ENCODE measurements at regions not wholly inside any gene's neighbourhood (a gene's known extent, or its start where the extent isn't known, plus 50 kb on each side); places are given as distances from the start of the nearest gene placed in this dataset.

- TF ChIP-seq ZNF646 (CRISPR knock-in tag; IDR thresholded peaks at IDR 0.05): 0 out of 2 replicates have a peak, but pooled peaks have one; percentile 46
- no peak for TF ChIP-seq ZFP90 (CRISPR knock-in tag; IDR thresholded peaks at IDR 0.05; ENCODE audit: borderline replicate concordance)
- TF ChIP-seq ZNF350 (CRISPR knock-in tag; IDR thresholded peaks at IDR 0.05; ENCODE audit: borderline replicate concordance, low read depth): peak; percentile 50; the same call in 1 of the 2 replicates
- TF ChIP-seq HMGXB4 (CRISPR knock-in tag; IDR thresholded peaks at IDR 0.05; ENCODE audit: borderline replicate concordance in 1 of 2, low read depth in 1 of 2): 0 out of 4 replicates have a peak, but pooled peaks of 1 of the 2 experiments have one; percentile 31
- TF ChIP-seq ZMYM4 (CRISPR knock-in tag; IDR thresholded peaks at IDR 0.05): peak; percentile 36; the same call in 1 of the 2 replicates
- no peak for TF ChIP-seq ETV6 (CRISPR knock-in tag; conservative IDR thresholded peaks at IDR 0.05)
- TF ChIP-seq RBM22 (optimal IDR thresholded peaks at IDR 0.05; ENCODE audit: low read length): no peak
- no peak for TF ChIP-seq LCORL (IDR thresholded peaks at IDR 0.05)
- TF ChIP-seq LCORL (CRISPR knock-in tag; IDR thresholded peaks at IDR 0.05): 0 out of 2 replicates have a peak, but pooled peaks have one; percentile 22
- TF ChIP-seq KDM5B (CRISPR knock-in tag; IDR thresholded peaks at IDR 0.05; ENCODE audit: borderline replicate concordance): peak; percentile 20; the same call in 1 of the 2 replicates
- 0 out of 2 replicates have a peak, but pooled peaks have one; percentile 39 for TF ChIP-seq ZSCAN31 (CRISPR knock-in tag; IDR thresholded peaks at IDR 0.05; ENCODE audit: low read depth)
- TF ChIP-seq CBX5 (CRISPR knock-in tag; IDR thresholded peaks at IDR 0.05; ENCODE audit: borderline replicate concordance): no peak
- peak; percentile 28; the same call in 1 of the 2 replicates for TF ChIP-seq ZNF891 (CRISPR knock-in tag; IDR thresholded peaks at IDR 0.05)
- TF ChIP-seq ZFP91 (CRISPR knock-in tag; IDR thresholded peaks at IDR 0.05; ENCODE audit: borderline replicate concordance): peak; percentile 46; the same call in 1 of the 2 replicates
- 0 out of 2 replicates have a peak, but pooled peaks have one; percentile 40 for TF ChIP-seq MTERF4 (CRISPR knock-in tag; IDR thresholded peaks at IDR 0.05)
Observed at GRCh38 chr14:101183376-101184103, 280.0 kb upstream of the RTL1 start (continued).
